ELF-1 (cell line): ENCODE measurements at regions not wholly inside any gene's neighbourhood (a gene's known extent, or its start where the extent isn't known, plus 50 kb on each side); places are given as distances from the start of the nearest gene placed in this dataset.
A peak's percentile ranks its signal among the peaks of the same experiment; 100 is the strongest.

ENCODE experiments used
- DNase-seq: peaks from one replicate; pipeline ENCODE4 v3.0.0-alpha.2; 2016; ENCODE audit warnings: low read depth, low spot score

GRCh38 chr6:137756788-137757187 is 110.3 kb upstream of the TNFAIP3 start:
- DNase-seq: no peak

- no peak for DNase-seq
Measured at GRCh38 chr6:137758661-137759060, 108.4 kb upstream of the TNFAIP3 start.

- no peak for DNase-seq
Measured at GRCh38 chr6:137759624-137760023, 107.4 kb upstream of the TNFAIP3 start.

GRCh38 chr6:137761072-137761471 is 106.0 kb upstream of the TNFAIP3 start:
- DNase-seq: no peak

- no peak for DNase-seq
Measured at GRCh38 chr6:137761487-137761886, 105.6 kb upstream of the TNFAIP3 start.

GRCh38 chr6:137762168-137763090 is 104.6 kb upstream of the TNFAIP3 start:
- DNase-seq: no peak

- DNase-seq: no peak
Measured at GRCh38 chr6:137763436-137763835, 103.6 kb upstream of the TNFAIP3 start.

GRCh38 chr6:137763886-137764285 is 103.2 kb upstream of the TNFAIP3 start:
- no peak for DNase-seq

GRCh38 chr6:137764464-137764863 is 102.6 kb upstream of the TNFAIP3 start:
- no peak for DNase-seq

GRCh38 chr6:137765059-137765458 is 102.0 kb upstream of the TNFAIP3 start:
- no peak for DNase-seq

GRCh38 chr6:137766596-137767370 is 100.3 kb upstream of the TNFAIP3 start:
- peak; percentile 21 for DNase-seq

GRCh38 chr6:137767465-137767864 is 99.6 kb upstream of the TNFAIP3 start:
- no peak for DNase-seq

GRCh38 chr6:137767911-137768690 is 99.0 kb upstream of the TNFAIP3 start:
- no peak for DNase-seq

GRCh38 chr6:137768935-137769334 is 98.1 kb upstream of the TNFAIP3 start:
- no peak for DNase-seq

GRCh38 chr6:137769797-137770362 is 97.2 kb upstream of the TNFAIP3 start:
- DNase-seq: no peak

- no peak for DNase-seq
Measured at GRCh38 chr6:137772541-137773250, 94.4 kb upstream of the TNFAIP3 start.

- no peak for DNase-seq
Measured at GRCh38 chr6:137775227-137775626, 91.8 kb upstream of the TNFAIP3 start.

GRCh38 chr6:137775720-137776119 is 91.3 kb upstream of the TNFAIP3 start:
- DNase-seq: no peak

GRCh38 chr6:137776256-137776655 is 90.8 kb upstream of the TNFAIP3 start:
- DNase-seq: no peak

GRCh38 chr6:137776786-137777686 is 90.0 kb upstream of the TNFAIP3 start:
- DNase-seq: no peak
